HG02981 (cell line): ENCODE measurements at regions not wholly inside any gene's neighbourhood (a gene's known extent, or its start where the extent isn't known, plus 50 kb on each side); places are given as distances from the start of the nearest gene placed in this dataset.

ENCODE experiments used
- ATAC-seq: cut with Tn5 transposase; IDR thresholded peaks from one replicate; pipeline ENCODE4 v1.9.1; 2021; ENCODE audit warnings: mild to moderate bottlenecking, moderate library complexity; ENCODE audit not compliant: unreplicated experiment

DNA sequence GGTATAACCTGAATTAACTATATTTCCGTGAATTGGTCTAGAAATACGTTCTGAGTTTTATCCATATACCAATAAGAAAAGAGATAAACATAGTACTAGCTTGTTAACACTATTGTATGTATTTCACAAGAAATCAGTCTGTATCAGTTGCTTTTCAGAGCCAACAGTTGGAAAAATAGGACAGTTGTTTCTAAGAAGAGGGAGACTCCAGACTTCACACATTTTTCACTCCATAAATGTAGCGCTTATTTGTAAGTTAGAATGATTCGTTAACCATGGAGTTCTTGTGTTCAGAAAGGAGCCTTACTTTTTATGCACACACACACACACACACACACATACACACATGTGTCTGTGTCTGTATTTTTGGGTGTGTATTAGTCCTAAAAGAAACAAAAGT lies 376.7 kb upstream of the SMIM31 start:
- ATAC-seq, result no peak

DNA sequence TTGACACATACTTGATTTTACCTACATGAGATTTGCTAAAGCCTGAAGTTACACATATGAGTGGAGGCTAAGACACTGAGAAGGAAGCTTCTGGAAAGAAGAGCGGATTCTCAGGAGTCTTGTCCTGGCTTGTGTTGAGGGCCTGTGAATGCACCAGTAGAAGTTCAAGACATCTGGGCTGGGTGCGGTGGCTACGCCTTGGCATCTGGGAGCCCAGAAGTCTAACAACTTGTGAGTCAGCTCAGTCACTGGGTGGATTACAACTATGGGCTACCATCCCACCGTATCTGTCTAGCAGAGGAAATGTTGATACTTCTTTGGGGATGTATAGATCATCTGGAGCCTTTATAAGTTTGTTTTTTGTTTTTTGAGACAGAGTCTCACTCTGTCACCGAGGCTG lies 375.6 kb upstream of the SMIM31 start:
- no peak for ATAC-seq

DNA sequence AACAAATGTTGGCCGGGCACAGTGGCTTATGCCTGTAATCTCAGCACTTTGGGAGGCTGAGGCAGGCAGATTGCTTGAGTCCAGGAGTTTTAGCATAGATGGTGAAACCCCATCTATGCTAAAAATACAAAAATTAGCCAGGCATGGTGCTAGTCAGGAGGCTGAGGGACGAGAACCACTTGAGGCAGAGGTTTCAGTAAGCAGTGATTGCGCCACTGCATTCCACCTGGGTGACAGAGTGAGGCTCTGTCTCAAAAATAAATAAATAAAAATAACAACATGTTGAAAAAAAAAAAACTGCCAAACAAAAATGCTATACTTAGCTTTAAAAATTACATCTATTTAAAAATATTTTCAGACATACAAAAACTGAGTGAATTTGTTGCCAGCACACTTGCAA lies 374.2 kb upstream of the SMIM31 start:
- ATAC-seq, result no peak

GRCh38 chr4:164381859-164382258 lies 372.1 kb upstream of the SMIM31 start:
- ATAC-seq, result no peak

DNA sequence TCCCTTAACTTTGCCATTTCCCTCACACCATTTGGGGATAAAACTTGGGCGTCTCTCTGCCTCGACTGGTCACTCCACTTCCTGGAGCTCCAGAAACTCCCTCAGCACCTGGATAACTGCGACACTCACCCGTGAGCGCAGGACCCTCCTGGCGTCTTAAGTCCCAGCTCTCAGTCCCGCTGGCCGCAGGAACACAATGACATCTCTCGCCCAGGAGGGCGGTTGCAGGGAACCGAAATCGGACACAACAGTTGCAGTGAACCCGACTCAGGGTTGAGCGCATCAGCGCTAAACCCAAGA lies 370.9 kb upstream of the SMIM31 start:
- ATAC-seq, result no peak

- no peak for ATAC-seq
These were observed 370.3 kb upstream of the SMIM31 start for GRCh38 chr4:164383358-164384220.

DNA sequence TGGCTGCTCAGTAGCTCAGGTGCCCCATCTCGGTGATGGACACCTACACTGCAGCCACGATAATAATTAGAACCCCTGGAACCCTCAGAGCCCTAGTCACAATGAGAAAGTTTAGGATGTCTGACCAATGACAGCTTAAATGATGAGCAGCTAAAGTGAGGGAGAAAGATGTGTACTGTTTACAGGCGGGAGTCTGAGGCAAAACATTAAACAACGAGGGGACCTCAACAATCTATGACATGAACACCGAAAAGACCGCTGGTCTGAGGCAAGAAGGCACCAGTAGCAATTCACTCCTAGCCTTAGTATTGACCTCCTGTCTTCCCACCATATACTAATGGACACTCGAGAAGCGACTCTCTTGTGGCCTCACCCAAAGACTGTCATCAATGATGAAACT lies 369.5 kb upstream of the SMIM31 start:
- no peak for ATAC-seq

GRCh38 chr4:164396439-164396838 lies 357.5 kb upstream of the SMIM31 start:
- ATAC-seq, result no peak

DNA sequence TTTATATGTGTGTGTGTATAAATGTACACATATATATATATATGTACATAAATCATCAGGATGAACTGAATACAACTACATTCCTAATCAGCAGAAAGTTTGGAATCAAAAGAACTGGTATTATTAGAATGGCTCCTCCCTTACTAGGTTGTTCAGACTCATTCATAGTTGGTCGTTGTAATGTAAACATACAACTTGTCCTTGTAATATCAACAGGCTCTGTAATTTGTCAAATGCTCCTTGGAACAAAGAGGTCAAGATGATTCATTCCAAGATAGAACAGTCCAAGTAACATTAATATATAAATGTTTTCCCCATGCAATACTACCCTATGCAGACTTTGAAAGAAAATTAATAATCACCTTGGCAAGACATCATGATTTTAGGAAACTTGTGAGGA lies 351.4 kb upstream of the SMIM31 start:
- ATAC-seq, result no peak

- no peak for ATAC-seq
These were observed 348.2 kb upstream of the SMIM31 start for GRCh38 chr4:164405774-164406173.

DNA sequence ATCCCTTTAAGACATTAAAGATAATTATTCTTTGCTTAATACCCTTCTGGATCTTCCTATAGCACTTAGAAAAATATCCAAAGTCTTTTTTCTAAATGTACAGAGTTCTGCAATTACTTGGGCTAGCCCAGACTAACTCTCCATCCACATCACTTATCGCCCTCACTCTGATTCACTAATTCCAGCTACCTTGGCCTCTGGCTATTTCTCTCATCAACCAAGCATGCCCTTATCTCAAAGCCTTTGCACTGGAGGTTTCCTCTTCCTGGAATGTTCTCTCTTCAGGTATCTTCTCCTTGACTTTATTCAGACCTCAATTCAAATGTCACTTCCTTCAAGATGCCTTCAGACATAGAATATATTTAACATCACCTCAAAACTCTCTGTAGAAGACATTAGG lies 345.1 kb upstream of the SMIM31 start:
- ATAC-seq, result no peak

DNA sequence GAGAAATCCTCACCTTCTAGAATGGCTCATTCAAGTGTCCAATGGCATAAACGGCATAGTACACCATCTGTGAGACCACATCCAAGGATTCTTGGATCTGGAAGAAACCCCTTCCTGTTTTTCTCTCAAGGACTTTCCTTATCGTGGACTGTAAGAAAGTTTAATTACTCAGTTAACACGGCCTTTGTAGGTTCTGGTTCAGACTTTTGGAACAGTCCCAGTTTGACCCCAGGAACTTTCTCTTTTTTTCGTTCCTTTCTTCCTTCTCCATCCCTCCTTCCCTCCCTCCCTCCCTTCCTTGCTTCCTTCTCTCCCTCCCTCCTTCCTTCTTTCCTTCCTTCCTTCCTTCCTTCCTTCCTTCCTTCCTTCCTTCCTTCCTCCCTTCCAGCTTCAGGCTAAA lies 343.5 kb upstream of the SMIM31 start:
- ATAC-seq, result no peak

DNA sequence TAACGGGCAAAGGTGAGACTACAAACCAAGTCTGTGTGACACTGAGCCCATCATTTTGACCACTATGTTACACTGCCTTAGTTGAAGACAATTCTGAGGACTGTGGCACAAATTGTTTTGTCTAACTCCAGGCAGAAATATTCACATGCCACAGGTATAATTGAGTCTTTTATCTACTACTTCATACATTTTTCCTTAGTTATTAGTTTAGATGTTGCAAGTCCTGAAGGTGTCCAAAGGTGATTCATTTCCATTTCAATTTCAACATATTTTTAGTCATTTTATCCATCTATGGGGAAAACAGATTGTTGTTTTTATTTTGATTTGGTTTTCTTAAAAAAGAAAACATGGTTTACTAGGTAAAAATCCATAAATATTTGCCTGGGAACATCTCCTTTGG lies 341.7 kb upstream of the SMIM31 start:
- ATAC-seq, result no peak

DNA sequence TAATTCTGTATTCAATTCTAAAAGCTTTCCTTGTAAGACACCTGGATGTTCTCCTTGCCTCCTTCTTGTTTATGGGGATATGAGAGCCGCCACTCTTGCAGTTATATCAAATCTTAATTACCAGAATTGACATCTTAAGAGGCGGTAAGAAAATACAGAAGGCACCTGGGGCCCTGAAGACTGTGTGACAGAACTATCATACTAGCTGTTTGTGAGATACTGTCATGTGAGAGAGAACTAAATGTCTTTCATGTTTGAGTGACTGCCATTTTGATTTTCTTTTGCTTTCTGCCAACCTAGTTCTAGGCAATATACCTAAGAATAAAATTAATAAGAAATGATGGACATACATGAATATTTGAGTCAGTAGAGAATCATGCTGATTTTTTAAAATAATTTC lies 340.2 kb upstream of the SMIM31 start:
- no peak for ATAC-seq

DNA sequence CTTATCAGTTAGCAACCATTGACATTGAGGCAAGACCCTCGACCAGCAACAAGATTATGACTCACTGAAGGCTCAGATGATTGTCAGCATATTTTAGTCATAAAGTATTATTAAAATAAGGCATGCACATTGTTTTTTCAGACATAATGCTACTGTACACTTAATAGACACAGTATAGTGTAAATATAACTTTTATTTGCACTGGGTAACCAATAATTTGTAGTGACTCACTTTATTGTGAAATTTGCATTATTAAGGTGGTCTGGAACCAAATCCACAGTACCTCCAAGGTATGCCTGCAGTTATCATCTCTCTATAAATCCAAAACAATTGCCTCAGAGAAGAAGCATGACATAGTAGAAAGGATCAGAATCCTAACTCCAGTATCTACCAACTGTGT lies 330.1 kb upstream of the SMIM31 start:
- no peak for ATAC-seq

DNA sequence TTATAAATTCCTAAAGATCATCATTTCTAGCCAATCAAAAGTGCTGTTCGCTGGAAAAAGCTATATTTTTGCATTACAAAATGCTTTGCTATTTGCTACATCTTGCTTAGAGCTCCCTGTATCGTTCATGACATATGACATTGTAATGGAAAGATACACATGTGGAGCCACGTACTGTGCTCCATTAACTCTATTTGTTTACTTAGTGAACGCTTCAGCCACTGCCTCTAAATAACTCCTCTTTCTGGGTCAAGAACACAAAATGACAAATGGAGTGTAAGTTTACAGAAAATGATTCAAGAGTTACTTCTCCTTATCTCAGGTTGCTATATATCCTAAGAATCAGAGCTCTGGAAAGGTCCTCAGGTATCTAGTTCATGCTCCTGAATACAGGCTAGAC lies 329.1 kb upstream of the SMIM31 start:
- no peak for ATAC-seq

DNA sequence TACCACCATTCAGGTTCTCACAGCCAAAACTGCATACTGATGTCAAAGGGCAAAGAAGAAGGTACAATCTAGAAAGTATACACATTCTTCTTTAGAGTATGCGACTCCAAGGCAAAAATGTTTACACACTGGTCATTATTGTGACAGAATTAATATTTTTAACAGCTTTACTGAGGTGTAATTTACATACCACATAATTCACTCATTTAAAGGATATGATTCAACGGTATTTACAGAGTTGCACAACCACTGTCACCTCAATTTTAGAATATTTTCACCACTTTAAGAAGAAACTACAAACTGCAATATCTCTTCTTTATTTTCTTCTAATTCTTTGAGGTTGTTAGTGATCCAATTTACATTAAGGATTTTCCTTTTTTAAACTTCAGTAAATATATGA lies 325.4 kb upstream of the SMIM31 start:
- no peak for ATAC-seq

- ATAC-seq, result no peak
These were observed 315.6 kb upstream of the SMIM31 start for GRCh38 chr4:164438321-164438720.

DNA sequence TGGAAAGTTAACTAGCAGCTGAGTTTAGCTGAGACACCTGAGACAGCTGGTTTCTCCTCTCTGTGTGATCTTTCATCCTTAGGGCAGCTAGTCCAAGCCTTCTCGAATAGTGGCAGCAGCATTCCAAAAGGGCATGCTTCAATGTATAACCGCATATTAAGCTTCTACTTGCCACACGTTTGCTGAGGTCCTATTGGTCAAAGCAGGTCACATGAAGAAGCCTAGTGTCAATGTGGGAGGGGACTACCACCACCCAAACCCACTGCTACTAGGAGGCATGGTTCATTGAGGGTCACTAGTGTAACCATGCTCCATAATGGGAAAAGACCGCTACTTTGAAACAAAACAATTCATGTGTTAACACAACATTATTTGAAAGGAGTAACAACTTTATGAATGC lies 314.9 kb upstream of the SMIM31 start:
- no peak for ATAC-seq

DNA sequence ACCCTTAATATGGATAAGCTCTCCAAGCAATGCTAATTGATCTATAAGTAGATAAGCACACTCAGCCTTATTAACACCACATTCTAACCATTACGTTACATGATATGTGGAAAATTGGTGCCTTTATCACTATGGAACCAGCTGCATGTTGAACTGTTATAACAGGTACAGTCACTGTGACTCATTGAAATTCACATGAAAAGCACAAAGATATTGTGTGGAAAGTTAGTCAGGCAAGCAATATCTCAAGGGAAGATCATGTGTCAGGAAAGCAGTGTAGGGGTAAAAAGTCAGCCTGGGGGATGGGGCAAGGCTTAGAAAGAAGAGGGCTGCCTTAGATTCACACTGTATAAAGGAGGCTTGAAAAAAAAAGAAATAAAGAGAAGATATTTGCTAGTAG lies 313.7 kb upstream of the SMIM31 start:
- ATAC-seq, result no peak

DNA sequence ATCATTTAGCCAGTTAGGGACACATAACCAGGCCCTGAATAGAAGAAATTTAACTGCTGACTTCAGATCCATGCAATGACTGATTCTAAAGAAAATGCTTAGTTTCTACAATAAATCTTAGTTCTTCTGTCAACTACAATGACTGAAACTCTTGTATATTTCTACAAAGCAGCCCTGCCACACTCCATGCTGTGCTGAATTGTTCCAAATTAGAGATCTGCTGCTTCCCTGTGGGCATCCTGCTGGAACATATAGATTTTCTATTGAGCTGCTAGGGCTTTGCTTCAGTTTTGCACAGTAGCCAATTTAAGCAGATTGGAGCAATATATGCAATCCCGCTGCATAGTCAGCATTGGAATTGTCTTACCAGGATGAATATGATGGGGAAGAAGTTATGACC lies 312.8 kb upstream of the SMIM31 start:
- ATAC-seq, result no peak

DNA sequence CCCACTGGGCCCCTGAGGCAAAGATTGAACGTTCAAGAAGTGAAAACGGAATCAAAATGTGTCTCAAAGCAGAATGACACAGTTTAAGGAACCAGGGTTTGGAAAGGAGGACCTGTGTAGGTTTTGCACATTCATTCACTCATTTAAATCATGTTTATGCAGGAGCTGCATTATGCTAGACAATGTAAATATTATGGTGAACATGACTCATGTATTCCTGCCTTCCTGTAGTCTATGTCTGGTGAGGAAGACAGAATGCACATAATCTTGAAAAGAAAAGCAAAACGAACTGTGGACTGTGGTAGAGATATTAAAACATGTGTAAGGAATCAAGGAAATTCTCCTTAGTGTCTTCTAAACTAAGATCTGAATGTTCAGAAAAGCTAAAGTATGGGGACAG lies 311.8 kb upstream of the SMIM31 start:
- ATAC-seq, result no peak

DNA sequence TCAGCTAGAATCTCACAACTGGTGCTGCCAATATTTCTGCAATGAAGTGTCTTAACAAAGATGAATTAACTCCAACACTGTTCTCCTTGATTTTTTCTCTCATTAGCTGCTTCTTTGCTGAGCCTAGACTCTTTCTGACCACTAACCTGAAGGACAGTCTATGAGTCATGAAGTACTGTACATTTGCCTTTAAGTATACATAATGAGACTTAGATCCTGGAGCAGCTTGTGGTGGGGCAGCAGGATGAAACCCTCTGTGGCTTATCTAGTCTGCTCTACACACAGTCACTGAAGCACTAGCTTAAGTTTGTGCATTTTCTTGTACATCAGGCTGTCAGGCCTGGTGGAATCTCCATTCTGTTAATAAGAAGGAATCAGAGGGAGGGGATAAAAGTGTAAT lies 307.4 kb upstream of the SMIM31 start:
- ATAC-seq, result no peak
